ENCODE measurements at regions not wholly inside any gene's neighbourhood (a gene's known extent, or its start where the extent isn't known, plus 50 kb on each side); places are given as distances from the start of the nearest gene placed in this dataset.

- no peak for DNase-seq (ENCODE audit: low read depth)
- no peak for TF ChIP-seq CTCF (IDR thresholded peaks at IDR 0.05; ENCODE audit: insufficient read depth, low read depth, low read length, missing control alignments)
- no peak overlapping the region for H3K4me3 ChIP-seq (ENCODE audit: low read depth, low read length)
Observed at GRCh38 chr16:66262253-66263167, 104.0 kb upstream of the CDH5 start.

GRCh38 chr16:66261826-66262225 lies 104.7 kb upstream of the CDH5 start:
- TF ChIP-seq CTCF (IDR thresholded peaks at IDR 0.05; ENCODE audit: insufficient read depth, low read depth, low read length, missing control alignments): no peak
- DNase-seq (ENCODE audit: low read depth): peak; percentile 19
- no peak overlapping the region for H3K4me3 ChIP-seq (ENCODE audit: low read depth, low read length)

GRCh38 chr16:66260522-66261254 lies 105.8 kb upstream of the CDH5 start:
- H3K4me3 ChIP-seq (ENCODE audit: low read depth, low read length): no peak overlapping the region
- DNase-seq (ENCODE audit: low read depth): no peak
- no peak for TF ChIP-seq CTCF (IDR thresholded peaks at IDR 0.05; ENCODE audit: insufficient read depth, low read depth, low read length, missing control alignments)

- DNase-seq (ENCODE audit: low read depth): no peak
- TF ChIP-seq CTCF (IDR thresholded peaks at IDR 0.05; ENCODE audit: insufficient read depth, low read depth, low read length, missing control alignments): no peak
- no peak overlapping the region for H3K4me3 ChIP-seq (ENCODE audit: low read depth, low read length)
Observed at GRCh38 chr16:66258916-66259845, 107.3 kb upstream of the CDH5 start.

GRCh38 chr16:66256919-66257318 lies 109.6 kb upstream of the CDH5 start:
- no peak for DNase-seq (ENCODE audit: low read depth)
- no peak overlapping the region for H3K4me3 ChIP-seq (ENCODE audit: low read depth, low read length)
- no peak for TF ChIP-seq CTCF (IDR thresholded peaks at IDR 0.05; ENCODE audit: insufficient read depth, low read depth, low read length, missing control alignments)

- H3K4me3 ChIP-seq (ENCODE audit: low read depth, low read length): no peak overlapping the region
- no peak for TF ChIP-seq CTCF (IDR thresholded peaks at IDR 0.05; ENCODE audit: insufficient read depth, low read depth, low read length, missing control alignments)
- no peak for DNase-seq (ENCODE audit: low read depth)
Observed at GRCh38 chr16:66255647-66256046, 110.8 kb upstream of the CDH5 start.
